WTC11 (cell line): ENCODE measurements at regions not wholly inside any gene's neighbourhood (a gene's known extent, or its start where the extent isn't known, plus 50 kb on each side); places are given as distances from the start of the nearest gene placed in this dataset.
"Not testable (repeated sequence)": the region's sequence is repeated elsewhere in the genome, so short reads cannot be mapped to it uniquely, and the experiment has no call there.

Source experiments
- ATAC-seq: fragments of 200-7000 bp; cut with Tn5 transposase; 2 replicates; pipeline ENCODE4 v1.10.0; 2021; ENCODE audit warnings: mild to moderate bottlenecking, moderate library complexity
- CTCF ChIA-PET: fragments of 300-600 bp; sonication (Branson Sonifier 250); formaldehyde crosslinking; loops from one replicate; lab custom pipeline; 2021; ENCODE audit warnings: antibody characterized with exemption; lab: Charles Lee
- POLR2A ChIA-PET: fragments of 350-600 bp; sonication (Branson Sonifier 250); formaldehyde crosslinking; loops from one replicate; lab custom pipeline; 2021; ENCODE audit warnings: antibody characterized with exemption; lab: Charles Lee
- DNase-seq: peaks from one replicate; pipeline ENCODE4 v3.0.0; 2021; ENCODE audit warnings: low spot score
- H3K27ac Mint-ChIP-seq: 2 replicates; pipeline ENCODE4 v1.8.0; 2021; ENCODE audit warnings: mixed read lengths
- H3K27me3 Mint-ChIP-seq: 2 replicates; pipeline ENCODE4 v1.8.0; 2021; ENCODE audit warnings: low read depth, mild to moderate bottlenecking, moderate library complexity, mixed read lengths
- H3K36me3 Mint-ChIP-seq: 2 replicates; pipeline ENCODE4 v1.8.0; 2021; ENCODE audit warnings: mixed read lengths
- H3K4me1 Mint-ChIP-seq: 2 replicates; pipeline ENCODE4 v1.8.0; 2022; ENCODE audit warnings: mixed read lengths
- H3K4me3 Mint-ChIP-seq: 2 replicates; pipeline ENCODE4 v1.8.0; 2021; ENCODE audit warnings: mild to moderate bottlenecking, moderate library complexity, mixed read lengths
- H3K9me3 Mint-ChIP-seq: 2 replicates; pipeline ENCODE4 v1.8.0; 2021; ENCODE audit warnings: mixed read lengths
- CREM ChIP-seq: sonication (generic); formaldehyde crosslinking; IDR thresholded peaks from 2 replicates; pipeline ENCODE4 v1.8.1; 2022; ENCODE audit warnings: mild to moderate bottlenecking, missing genetic modification reagents, moderate library complexity
- ETV6 ChIP-seq: sonication (generic); formaldehyde crosslinking; IDR thresholded peaks from 2 replicates; pipeline ENCODE4 v1.8.1; 2022; ENCODE audit warnings: mild to moderate bottlenecking, missing genetic modification reagents
- TCF7 ChIP-seq: sonication (generic); formaldehyde crosslinking; IDR thresholded peaks from 2 replicates; pipeline ENCODE4 v1.8.0; 2022; ENCODE audit warnings: mild to moderate bottlenecking, low read depth, missing genetic modification reagents, moderate library complexity
- ZNF138 ChIP-seq: sonication (generic); formaldehyde crosslinking; conservative IDR thresholded peaks from 2 replicates; pipeline ENCODE4 v1.8.1; 2022; ENCODE audit warnings: mild to moderate bottlenecking, moderate library complexity, missing genetic modification reagents
- ZNF396 ChIP-seq: fragments of 250-450 bp; sonication (Bioruptor Pico); IDR thresholded peaks from 2 replicates; pipeline ENCODE4 v1.8.0; 2021; ENCODE audit warnings: mild to moderate bottlenecking, moderate library complexity, borderline replicate concordance
- ZNF512 ChIP-seq: sonication (generic); formaldehyde crosslinking; IDR thresholded peaks from 2 replicates; pipeline ENCODE4 v1.8.1; 2022; ENCODE audit warnings: missing genetic modification reagents, borderline replicate concordance

- Mint-ChIP-seq H3K36me3 (no peaks in the 10 kb centered on the region), H3K9me3 (no peaks in the 10 kb centered on the region), H3K4me3 (no peak overlapping the region), H3K27me3 (peaks cover 5% of the 10 kb centered on the region), H3K4me1 (no peaks in the 10 kb centered on the region), H3K27ac (no peak overlapping the region)
- no peak for ATAC-seq
- POLR2A ChIA-PET, result no interaction called here
- DNase-seq, result no peak
- TF ChIP-seq TCF7 (no peak), ZNF138 (no peak), ETV6 (CRISPR knock-in tag) (no peak), ZNF396 (CRISPR knock-in tag) (no peak), ZNF512 (CRISPR knock-in tag) (no peak), CREM (no peak)
- CTCF ChIA-PET, result no interaction called here
These were observed 57.6 kb upstream of the CACNA1D start for GRCh38 chr3:53436828-53437227.

GRCh38 chr3:53442863-53443262, 51.5 kb upstream of the CACNA1D start:
- Mint-ChIP-seq H3K9me3 (peaks cover 27% of the 10 kb centered on the region), H3K36me3 (peaks cover 17% of the 10 kb centered on the region), H3K27me3 (peaks cover 41% of the 10 kb centered on the region)
- CTCF ChIA-PET, H3K4me1 Mint-ChIP-seq, H3K4me3 Mint-ChIP-seq, H3K27ac Mint-ChIP-seq, DNase-seq, ATAC-seq, POLR2A ChIA-PET: not testable (repeated sequence)
